ENCODE measurements at regions not wholly inside any gene's neighbourhood (a gene's known extent, or its start where the extent isn't known, plus 50 kb on each side); places are given as distances from the start of the nearest gene placed in this dataset.

DNA sequence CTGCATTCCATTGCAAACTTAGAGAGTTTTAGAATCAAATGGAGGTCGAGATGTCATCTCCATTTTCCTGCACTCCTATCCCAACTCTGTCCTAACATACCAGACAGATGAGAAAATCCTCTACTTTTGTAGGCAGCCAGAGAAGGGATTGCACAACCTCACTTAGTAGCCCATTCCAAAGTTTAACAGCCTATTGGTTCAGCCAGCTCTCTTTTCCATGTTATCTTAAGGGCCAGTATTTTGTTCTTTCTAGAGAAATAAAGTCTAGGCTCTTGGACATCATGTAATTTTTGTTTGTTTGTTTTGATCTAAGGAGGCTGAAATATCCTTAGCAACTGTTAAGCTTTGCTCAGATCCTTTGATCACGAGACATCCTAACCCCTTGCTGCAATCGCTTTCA, 173.0 kb downstream of the COX18 start:
- TF ChIP-seq ZNF24 (IDR thresholded peaks at IDR 0.05) (no peak), GTF2F1 (IDR thresholded peaks at IDR 0.05; ENCODE audit: low read depth, low read length) (no peak), NR4A1 (CRISPR knock-in tag; IDR thresholded peaks at IDR 0.05) (no peak), NR4A1 (tag; IDR thresholded peaks at IDR 0.05) (no peak), ERF (CRISPR knock-in tag; IDR thresholded peaks at IDR 0.05) (no peak), CBX2 (IDR thresholded peaks at IDR 0.05; ENCODE audit: insufficient read depth, low read length, poor library complexity, severe bottlenecking) (no peak), NR1H2 (CRISPR knock-in tag; IDR thresholded peaks at IDR 0.05) (no peak), ZNF586 (CRISPR knock-in tag; conservative IDR thresholded peaks at IDR 0.05) (no peak), RBM25 (IDR thresholded peaks at IDR 0.05; ENCODE audit: low read depth, low read length, severe bottlenecking) (no peak), MAFK (IDR thresholded peaks at IDR 0.05; ENCODE audit: low read length) (no peak), MXI1 (IDR thresholded peaks at IDR 0.05; ENCODE audit: low read depth, low read length) (no peak), DDX20 (tag; IDR thresholded peaks at IDR 0.05; ENCODE audit: low read depth) (no peak), EZH2 (IDR thresholded peaks at IDR 0.05; ENCODE audit: borderline replicate concordance, low read depth, low read length) (no peak)
- TF ChIP-seq, protein P1, sequence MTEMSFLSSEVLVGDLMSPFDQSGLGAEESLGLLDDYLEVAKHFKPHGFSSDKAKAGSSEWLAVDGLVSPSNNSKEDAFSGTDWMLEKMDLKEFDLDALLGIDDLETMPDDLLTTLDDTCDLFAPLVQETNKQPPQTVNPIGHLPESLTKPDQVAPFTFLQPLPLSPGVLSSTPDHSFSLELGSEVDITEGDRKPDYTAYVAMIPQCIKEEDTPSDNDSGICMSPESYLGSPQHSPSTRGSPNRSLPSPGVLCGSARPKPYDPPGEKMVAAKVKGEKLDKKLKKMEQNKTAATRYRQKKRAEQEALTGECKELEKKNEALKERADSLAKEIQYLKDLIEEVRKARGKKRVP (CRISPR knock-in tag; IDR thresholded peaks at IDR 0.05) = no peak
- TF ChIP-seq, protein P2, sequence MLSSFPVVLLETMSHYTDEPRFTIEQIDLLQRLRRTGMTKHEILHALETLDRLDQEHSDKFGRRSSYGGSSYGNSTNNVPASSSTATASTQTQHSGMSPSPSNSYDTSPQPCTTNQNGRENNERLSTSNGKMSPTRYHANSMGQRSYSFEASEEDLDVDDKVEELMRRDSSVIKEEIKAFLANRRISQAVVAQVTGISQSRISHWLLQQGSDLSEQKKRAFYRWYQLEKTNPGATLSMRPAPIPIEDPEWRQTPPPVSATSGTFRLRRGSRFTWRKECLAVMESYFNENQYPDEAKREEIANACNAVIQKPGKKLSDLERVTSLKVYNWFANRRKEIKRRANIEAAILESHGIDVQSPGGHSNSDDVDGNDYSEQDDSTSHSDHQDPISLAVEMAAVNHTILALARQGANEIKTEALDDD (IDR thresholded peaks at IDR 0.05) = no peak
